ENCODE measurements at regions not wholly inside any gene's neighbourhood (a gene's known extent, or its start where the extent isn't known, plus 50 kb on each side); places are given as distances from the start of the nearest gene placed in this dataset.

GRCh38 chr5:173493846-173494245 is 122.6 kb downstream of the BOD1 start:
- Mint-ChIP-seq H3K9me3 (ENCODE audit: unreplicated experiment) (no peaks in the 10 kb centered on the region), H3K27ac (ENCODE audit: unreplicated experiment) (no peak overlapping the region), H3K36me3 (ENCODE audit: unreplicated experiment) (no peaks in the 10 kb centered on the region), H3K4me1 (ENCODE audit: unreplicated experiment) (peaks cover 44% of the 10 kb centered on the region), H3K4me3 (ENCODE audit: unreplicated experiment) (no peak overlapping the region), H3K27me3 (ENCODE audit: unreplicated experiment) (no peaks in the 10 kb centered on the region)
- DNase-seq (ENCODE audit: extremely low spot score, unreplicated experiment), result no peak
- TF ChIP-seq CTCF (IDR thresholded peaks at IDR 0.05), result no peak

- DNase-seq (ENCODE audit: extremely low spot score, unreplicated experiment), result no peak
- H3K27me3 Mint-ChIP-seq (ENCODE audit: unreplicated experiment), result no peaks in the 10 kb centered on the region
- no peaks in the 10 kb centered on the region for H3K9me3 Mint-ChIP-seq (ENCODE audit: unreplicated experiment)
- no peak overlapping the region for H3K4me3 Mint-ChIP-seq (ENCODE audit: unreplicated experiment)
- H3K4me1 Mint-ChIP-seq (ENCODE audit: unreplicated experiment), result peaks cover 36% of the 10 kb centered on the region
- TF ChIP-seq CTCF (IDR thresholded peaks at IDR 0.05), result no peak
- H3K27ac Mint-ChIP-seq (ENCODE audit: unreplicated experiment), result peak overlapping the region; percentile 1
- no peaks in the 10 kb centered on the region for H3K36me3 Mint-ChIP-seq (ENCODE audit: unreplicated experiment)
Measured at GRCh38 chr5:173493040-173493439, 123.4 kb downstream of the BOD1 start.

DNA sequence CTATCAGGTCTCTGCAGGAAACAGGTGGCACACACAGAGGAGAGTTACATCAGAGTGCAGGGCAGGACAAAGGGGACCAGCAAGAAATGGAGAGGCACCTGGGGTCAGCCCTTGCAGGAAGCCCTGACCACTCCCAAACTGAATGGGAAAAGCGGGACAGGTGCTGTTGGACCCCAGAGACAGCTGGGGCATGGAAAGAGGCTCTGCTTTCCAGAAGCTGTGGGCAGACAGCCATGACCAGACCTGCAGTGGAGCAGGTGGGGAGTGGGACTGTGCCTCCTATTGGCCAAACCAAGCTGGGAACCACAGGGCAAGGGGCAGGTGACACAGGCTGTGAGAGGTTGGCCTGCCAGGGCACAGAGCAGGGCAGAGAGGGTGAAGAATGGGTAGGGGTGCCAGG is 125.8 kb downstream of the BOD1 start:
- Mint-ChIP-seq H3K9me3 (ENCODE audit: unreplicated experiment) (no peaks in the 10 kb centered on the region), H3K36me3 (ENCODE audit: unreplicated experiment) (no peaks in the 10 kb centered on the region), H3K4me1 (ENCODE audit: unreplicated experiment) (peaks cover 36% of the 10 kb centered on the region), H3K27ac (ENCODE audit: unreplicated experiment) (no peak overlapping the region), H3K27me3 (ENCODE audit: unreplicated experiment) (no peaks in the 10 kb centered on the region), H3K4me3 (ENCODE audit: unreplicated experiment) (no peak overlapping the region)
- DNase-seq (ENCODE audit: extremely low spot score, unreplicated experiment), result no peak
- TF ChIP-seq CTCF (IDR thresholded peaks at IDR 0.05), result no peak

- Mint-ChIP-seq H3K36me3 (ENCODE audit: unreplicated experiment) (no peaks in the 10 kb centered on the region), H3K27me3 (ENCODE audit: unreplicated experiment) (no peaks in the 10 kb centered on the region), H3K9me3 (ENCODE audit: unreplicated experiment) (no peaks in the 10 kb centered on the region), H3K4me3 (ENCODE audit: unreplicated experiment) (no peak overlapping the region), H3K4me1 (ENCODE audit: unreplicated experiment) (peaks cover 24% of the 10 kb centered on the region), H3K27ac (ENCODE audit: unreplicated experiment) (no peak overlapping the region)
- no peak for DNase-seq (ENCODE audit: extremely low spot score, unreplicated experiment)
- TF ChIP-seq CTCF (IDR thresholded peaks at IDR 0.05), result no peak
Measured at GRCh38 chr5:173488144-173488543, 128.3 kb downstream of the BOD1 start.

GRCh38 chr5:173487300-173487699 is 129.2 kb downstream of the BOD1 start:
- TF ChIP-seq CTCF (IDR thresholded peaks at IDR 0.05), result no peak
- DNase-seq (ENCODE audit: extremely low spot score, unreplicated experiment), result no peak
- Mint-ChIP-seq H3K27me3 (ENCODE audit: unreplicated experiment) (no peaks in the 10 kb centered on the region), H3K36me3 (ENCODE audit: unreplicated experiment) (no peaks in the 10 kb centered on the region), H3K4me3 (ENCODE audit: unreplicated experiment) (no peak overlapping the region), H3K9me3 (ENCODE audit: unreplicated experiment) (no peaks in the 10 kb centered on the region), H3K4me1 (ENCODE audit: unreplicated experiment) (peaks cover 25% of the 10 kb centered on the region), H3K27ac (ENCODE audit: unreplicated experiment) (peak overlapping the region; percentile 76)
